GM23338 (cell line): ENCODE measurements at regions not wholly inside any gene's neighbourhood (a gene's known extent, or its start where the extent isn't known, plus 50 kb on each side); places are given as distances from the start of the nearest gene placed in this dataset.

Experiments
- ATAC-seq: fragments of 200-7000 bp; cut with Tn5 transposase; 3 replicates; pipeline ENCODE4 v1.9.1; 2020
- DNase-seq: peaks from one replicate; pipeline ENCODE4 v3.0.0-alpha.2; 2015; ENCODE audit warnings: low spot score
- H2AFZ ChIP-seq: fragments of 200-600 bp; sonication (generic); 2 replicates; pipeline ENCODE4 v1.8.0; 2016; ENCODE audit warnings: antibody characterized with exemption, mild to moderate bottlenecking, moderate library complexity
- H3F3A ChIP-seq: fragments of 200-600 bp; sonication (generic); replicated peaks from 2 replicates; pipeline ENCODE4 v1.8.0; 2017; ENCODE audit warnings: antibody characterized with exemption, mixed run types, low read depth
- H3K27ac ChIP-seq: fragments of 200-600 bp; sonication (generic); 2 replicates; pipeline ENCODE4 v1.6.1; 2016; ENCODE audit warnings: low read depth
- H3K27me3 ChIP-seq: fragments of 200-600 bp; sonication (generic); 2 replicates; pipeline ENCODE4 v1.8.0; 2016; ENCODE audit warnings: mild to moderate bottlenecking, mixed run types, moderate library complexity; ENCODE audit not compliant: insufficient read depth
- H3K36me3 ChIP-seq: fragments of 200-600 bp; sonication (generic); 2 replicates; pipeline ENCODE4 v1.8.0; 2016; ENCODE audit warnings: mild to moderate bottlenecking; ENCODE audit not compliant: insufficient read depth
- H3K4me1 ChIP-seq: fragments of 200-600 bp; sonication (generic); 2 replicates; pipeline ENCODE4 v1.8.0; 2016; ENCODE audit warnings: mild to moderate bottlenecking, moderate library complexity; ENCODE audit not compliant: insufficient read depth
- H3K4me2 ChIP-seq: fragments of 200-600 bp; sonication (generic); 2 replicates; pipeline ENCODE4 v1.7.1; 2017; ENCODE audit warnings: mixed run types
- H3K4me3 ChIP-seq: fragments of 200-600 bp; sonication (generic); 2 replicates; pipeline ENCODE4 v1.6.1; 2016; ENCODE audit warnings: mixed run types
- H3K79me2 ChIP-seq: fragments of 200-600 bp; sonication (generic); replicated peaks from 2 replicates; pipeline ENCODE4 v1.8.0; 2017; ENCODE audit warnings: mild to moderate bottlenecking; ENCODE audit not compliant: insufficient read depth
- H3K9me2 ChIP-seq: fragments of 200-600 bp; sonication (generic); 2 replicates; pipeline ENCODE4 v1.8.0; 2017; ENCODE audit not compliant: insufficient read depth
- H4K20me1 ChIP-seq: fragments of 200-600 bp; sonication (generic); replicated peaks from 2 replicates; pipeline ENCODE4 v1.8.0; 2017; ENCODE audit warnings: mild to moderate bottlenecking; ENCODE audit not compliant: insufficient read depth
- H3K27ac Mint-ChIP-seq: 2 replicates; pipeline ENCODE4 v1.8.0; 2020; ENCODE audit warnings: inconsistent platforms, mild to moderate bottlenecking, moderate library complexity, mixed read lengths
- H3K27me3 Mint-ChIP-seq: 3 replicates; pipeline ENCODE4 v1.8.0; 2022; ENCODE audit warnings: low read depth, mild to moderate bottlenecking, moderate library complexity, mixed read lengths, inconsistent platforms; ENCODE audit not compliant: insufficient read depth, poor library complexity
- H3K36me3 Mint-ChIP-seq: 3 replicates; pipeline ENCODE4 v1.8.0; 2021; ENCODE audit warnings: low read depth, mild to moderate bottlenecking, inconsistent platforms, moderate library complexity, mixed read lengths
- H3K4me1 Mint-ChIP-seq: 3 replicates; pipeline ENCODE4 v1.8.0; 2020; ENCODE audit warnings: mild to moderate bottlenecking, inconsistent platforms, mixed read lengths
- H3K4me3 Mint-ChIP-seq: 3 replicates; pipeline ENCODE4 v1.8.0; 2021; ENCODE audit warnings: moderate library complexity, mild to moderate bottlenecking, inconsistent platforms, mixed read lengths
- H3K9me3 Mint-ChIP-seq: 3 replicates; pipeline ENCODE4 v1.8.0; 2020; ENCODE audit warnings: moderate library complexity, mild to moderate bottlenecking, inconsistent platforms, mixed read lengths
- CREB1 ChIP-seq: fragments of 250-450 bp; sonication (Bioruptor Pico); IDR thresholded peaks from 2 replicates; pipeline ENCODE4 v1.5.0; 2020; ENCODE audit warnings: low read depth, mild to moderate bottlenecking, moderate library complexity
- EZH2 ChIP-seq: fragments of 200-600 bp; sonication (generic); IDR thresholded peaks from one replicate; pipeline ENCODE4 v1.8.0; 2017; ENCODE audit warnings: antibody characterized with exemption, mild to moderate bottlenecking, low read depth; ENCODE audit not compliant: unreplicated experiment
- EZH2phosphoT487 ChIP-seq: fragments of 200-600 bp; sonication (generic); IDR thresholded peaks from one replicate; pipeline ENCODE4 v1.8.1; 2018; ENCODE audit warnings: antibody characterized with exemption; ENCODE audit not compliant: unreplicated experiment
- JUNB ChIP-seq: IDR thresholded peaks from one replicate; pipeline ENCODE4 v1.6.1; 2016; ENCODE audit warnings: antibody characterized with exemption; ENCODE audit not compliant: unreplicated experiment
- NANOG ChIP-seq: IDR thresholded peaks from 2 replicates; pipeline ENCODE4 v1.6.1; 2016; ENCODE audit warnings: antibody characterized with exemption, borderline replicate concordance
- POLR2AphosphoS5 ChIP-seq: IDR thresholded peaks from 2 replicates; pipeline ENCODE4 v1.6.1; 2016; ENCODE audit warnings: antibody characterized with exemption, low read depth
- STAT1 ChIP-seq: IDR thresholded peaks from one replicate; pipeline ENCODE4 v1.6.1; 2016; ENCODE audit warnings: antibody characterized with exemption; ENCODE audit not compliant: unreplicated experiment
- ZNF114 ChIP-seq: fragments of 250-450 bp; sonication (Bioruptor Pico); IDR thresholded peaks from 2 replicates; pipeline ENCODE4 v1.5.0; 2020; ENCODE audit warnings: mild to moderate bottlenecking, moderate library complexity
- ZNF331 ChIP-seq: fragments of 250-450 bp; sonication (Bioruptor Pico); IDR thresholded peaks from 2 replicates; pipeline ENCODE4 v1.5.0; 2020; ENCODE audit warnings: low read depth, mild to moderate bottlenecking, moderate library complexity
- TF ChIP-seq, protein P1 (sequence below), 2 experiments: fragments of 200-600 bp in 1 of 2; sonication (generic) in 1 of 2; conservative IDR thresholded peaks; 2 replicates each; pipeline versions ENCODE4 v1.5.1 to v1.6.1; 2016 to 2017; ENCODE audit warnings: antibody characterized with exemption in 2 of 2, low read depth in 2 of 2, mild to moderate bottlenecking in 2 of 2, moderate library complexity in 1 of 2
- TF ChIP-seq, protein P2 (sequence below): IDR thresholded peaks from one replicate; pipeline ENCODE4 v1.6.1; 2018; ENCODE audit warnings: antibody characterized with exemption; ENCODE audit not compliant: unreplicated experiment
- TF ChIP-seq, protein P3 (sequence below): IDR thresholded peaks from 2 replicates; pipeline ENCODE4 v1.6.1; 2016; ENCODE audit warnings: antibody characterized with exemption
- TF ChIP-seq, protein P4 (sequence below): fragments of 250-450 bp; sonication (Bioruptor Pico); IDR thresholded peaks from 2 replicates; pipeline ENCODE4 v1.5.0; 2020; ENCODE audit warnings: mild to moderate bottlenecking, moderate library complexity

DNA sequence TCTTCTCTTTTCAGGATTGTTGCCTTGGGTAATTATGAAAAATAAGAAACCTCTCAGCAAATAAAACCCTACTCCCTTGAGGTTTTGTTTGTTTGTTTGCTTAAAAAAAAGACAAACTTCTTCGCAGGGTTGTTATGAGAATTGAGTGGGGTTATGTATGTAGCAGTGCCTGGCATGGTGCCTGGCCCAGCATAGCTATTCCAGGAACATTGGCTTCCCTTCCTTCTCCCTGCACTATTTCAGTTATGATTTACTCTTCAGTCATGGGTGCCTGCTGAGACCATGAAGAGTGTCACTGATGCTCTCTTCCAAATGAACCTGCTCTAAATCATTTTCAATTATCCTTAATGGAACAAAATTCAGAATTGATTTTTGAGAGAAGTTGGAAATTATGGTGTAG lies 283.5 kb upstream of the ROPN1 start:
- H3K36me3 Mint-ChIP-seq: no peaks in the 10 kb centered on the region
- Histone ChIP-seq H3K79me2 (no peaks in the 10 kb centered on the region), H3K4me2 (no peak overlapping the region), H3K4me1 (no peaks in the 10 kb centered on the region), H3F3A (no peaks in the 10 kb centered on the region), H3K4me3 (no peak overlapping the region), H3K27ac (no peak overlapping the region), H3K9me2 (peaks cover 6% of the 10 kb centered on the region), H3K27me3 (no peaks in the 10 kb centered on the region), H2AFZ (no peak overlapping the region), H4K20me1 (no peaks in the 10 kb centered on the region), H3K36me3 (no peaks in the 10 kb centered on the region)
- DNase-seq: no peak
- no peak overlapping the region for H3K4me3 Mint-ChIP-seq
- no peaks in the 10 kb centered on the region for H3K9me3 Mint-ChIP-seq
- peaks cover 2% of the 10 kb centered on the region; the same call in 2 of the 3 replicates for H3K4me1 Mint-ChIP-seq
- H3K27ac Mint-ChIP-seq: no peak overlapping the region
- H3K27me3 Mint-ChIP-seq: peaks cover 2% of the 10 kb centered on the region
- TF ChIP-seq, protein P1, sequence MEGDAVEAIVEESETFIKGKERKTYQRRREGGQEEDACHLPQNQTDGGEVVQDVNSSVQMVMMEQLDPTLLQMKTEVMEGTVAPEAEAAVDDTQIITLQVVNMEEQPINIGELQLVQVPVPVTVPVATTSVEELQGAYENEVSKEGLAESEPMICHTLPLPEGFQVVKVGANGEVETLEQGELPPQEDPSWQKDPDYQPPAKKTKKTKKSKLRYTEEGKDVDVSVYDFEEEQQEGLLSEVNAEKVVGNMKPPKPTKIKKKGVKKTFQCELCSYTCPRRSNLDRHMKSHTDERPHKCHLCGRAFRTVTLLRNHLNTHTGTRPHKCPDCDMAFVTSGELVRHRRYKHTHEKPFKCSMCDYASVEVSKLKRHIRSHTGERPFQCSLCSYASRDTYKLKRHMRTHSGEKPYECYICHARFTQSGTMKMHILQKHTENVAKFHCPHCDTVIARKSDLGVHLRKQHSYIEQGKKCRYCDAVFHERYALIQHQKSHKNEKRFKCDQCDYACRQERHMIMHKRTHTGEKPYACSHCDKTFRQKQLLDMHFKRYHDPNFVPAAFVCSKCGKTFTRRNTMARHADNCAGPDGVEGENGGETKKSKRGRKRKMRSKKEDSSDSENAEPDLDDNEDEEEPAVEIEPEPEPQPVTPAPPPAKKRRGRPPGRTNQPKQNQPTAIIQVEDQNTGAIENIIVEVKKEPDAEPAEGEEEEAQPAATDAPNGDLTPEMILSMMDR (conservative IDR thresholded peaks at IDR 0.05; ENCODE audit: low read depth in 2 of 2): no peak
- no peak for TF ChIP-seq JUNB
- TF ChIP-seq, protein P2, sequence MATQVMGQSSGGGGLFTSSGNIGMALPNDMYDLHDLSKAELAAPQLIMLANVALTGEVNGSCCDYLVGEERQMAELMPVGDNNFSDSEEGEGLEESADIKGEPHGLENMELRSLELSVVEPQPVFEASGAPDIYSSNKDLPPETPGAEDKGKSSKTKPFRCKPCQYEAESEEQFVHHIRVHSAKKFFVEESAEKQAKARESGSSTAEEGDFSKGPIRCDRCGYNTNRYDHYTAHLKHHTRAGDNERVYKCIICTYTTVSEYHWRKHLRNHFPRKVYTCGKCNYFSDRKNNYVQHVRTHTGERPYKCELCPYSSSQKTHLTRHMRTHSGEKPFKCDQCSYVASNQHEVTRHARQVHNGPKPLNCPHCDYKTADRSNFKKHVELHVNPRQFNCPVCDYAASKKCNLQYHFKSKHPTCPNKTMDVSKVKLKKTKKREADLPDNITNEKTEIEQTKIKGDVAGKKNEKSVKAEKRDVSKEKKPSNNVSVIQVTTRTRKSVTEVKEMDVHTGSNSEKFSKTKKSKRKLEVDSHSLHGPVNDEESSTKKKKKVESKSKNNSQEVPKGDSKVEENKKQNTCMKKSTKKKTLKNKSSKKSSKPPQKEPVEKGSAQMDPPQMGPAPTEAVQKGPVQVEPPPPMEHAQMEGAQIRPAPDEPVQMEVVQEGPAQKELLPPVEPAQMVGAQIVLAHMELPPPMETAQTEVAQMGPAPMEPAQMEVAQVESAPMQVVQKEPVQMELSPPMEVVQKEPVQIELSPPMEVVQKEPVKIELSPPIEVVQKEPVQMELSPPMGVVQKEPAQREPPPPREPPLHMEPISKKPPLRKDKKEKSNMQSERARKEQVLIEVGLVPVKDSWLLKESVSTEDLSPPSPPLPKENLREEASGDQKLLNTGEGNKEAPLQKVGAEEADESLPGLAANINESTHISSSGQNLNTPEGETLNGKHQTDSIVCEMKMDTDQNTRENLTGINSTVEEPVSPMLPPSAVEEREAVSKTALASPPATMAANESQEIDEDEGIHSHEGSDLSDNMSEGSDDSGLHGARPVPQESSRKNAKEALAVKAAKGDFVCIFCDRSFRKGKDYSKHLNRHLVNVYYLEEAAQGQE: no peak
- TF ChIP-seq, protein P3, sequence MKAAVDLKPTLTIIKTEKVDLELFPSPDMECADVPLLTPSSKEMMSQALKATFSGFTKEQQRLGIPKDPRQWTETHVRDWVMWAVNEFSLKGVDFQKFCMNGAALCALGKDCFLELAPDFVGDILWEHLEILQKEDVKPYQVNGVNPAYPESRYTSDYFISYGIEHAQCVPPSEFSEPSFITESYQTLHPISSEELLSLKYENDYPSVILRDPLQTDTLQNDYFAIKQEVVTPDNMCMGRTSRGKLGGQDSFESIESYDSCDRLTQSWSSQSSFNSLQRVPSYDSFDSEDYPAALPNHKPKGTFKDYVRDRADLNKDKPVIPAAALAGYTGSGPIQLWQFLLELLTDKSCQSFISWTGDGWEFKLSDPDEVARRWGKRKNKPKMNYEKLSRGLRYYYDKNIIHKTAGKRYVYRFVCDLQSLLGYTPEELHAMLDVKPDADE: no peak
- no peak for TF ChIP-seq STAT1
- no peak for TF ChIP-seq EZH2
- TF ChIP-seq ZNF114: no peak
- TF ChIP-seq ZNF331: no peak
- TF ChIP-seq, protein P4, sequence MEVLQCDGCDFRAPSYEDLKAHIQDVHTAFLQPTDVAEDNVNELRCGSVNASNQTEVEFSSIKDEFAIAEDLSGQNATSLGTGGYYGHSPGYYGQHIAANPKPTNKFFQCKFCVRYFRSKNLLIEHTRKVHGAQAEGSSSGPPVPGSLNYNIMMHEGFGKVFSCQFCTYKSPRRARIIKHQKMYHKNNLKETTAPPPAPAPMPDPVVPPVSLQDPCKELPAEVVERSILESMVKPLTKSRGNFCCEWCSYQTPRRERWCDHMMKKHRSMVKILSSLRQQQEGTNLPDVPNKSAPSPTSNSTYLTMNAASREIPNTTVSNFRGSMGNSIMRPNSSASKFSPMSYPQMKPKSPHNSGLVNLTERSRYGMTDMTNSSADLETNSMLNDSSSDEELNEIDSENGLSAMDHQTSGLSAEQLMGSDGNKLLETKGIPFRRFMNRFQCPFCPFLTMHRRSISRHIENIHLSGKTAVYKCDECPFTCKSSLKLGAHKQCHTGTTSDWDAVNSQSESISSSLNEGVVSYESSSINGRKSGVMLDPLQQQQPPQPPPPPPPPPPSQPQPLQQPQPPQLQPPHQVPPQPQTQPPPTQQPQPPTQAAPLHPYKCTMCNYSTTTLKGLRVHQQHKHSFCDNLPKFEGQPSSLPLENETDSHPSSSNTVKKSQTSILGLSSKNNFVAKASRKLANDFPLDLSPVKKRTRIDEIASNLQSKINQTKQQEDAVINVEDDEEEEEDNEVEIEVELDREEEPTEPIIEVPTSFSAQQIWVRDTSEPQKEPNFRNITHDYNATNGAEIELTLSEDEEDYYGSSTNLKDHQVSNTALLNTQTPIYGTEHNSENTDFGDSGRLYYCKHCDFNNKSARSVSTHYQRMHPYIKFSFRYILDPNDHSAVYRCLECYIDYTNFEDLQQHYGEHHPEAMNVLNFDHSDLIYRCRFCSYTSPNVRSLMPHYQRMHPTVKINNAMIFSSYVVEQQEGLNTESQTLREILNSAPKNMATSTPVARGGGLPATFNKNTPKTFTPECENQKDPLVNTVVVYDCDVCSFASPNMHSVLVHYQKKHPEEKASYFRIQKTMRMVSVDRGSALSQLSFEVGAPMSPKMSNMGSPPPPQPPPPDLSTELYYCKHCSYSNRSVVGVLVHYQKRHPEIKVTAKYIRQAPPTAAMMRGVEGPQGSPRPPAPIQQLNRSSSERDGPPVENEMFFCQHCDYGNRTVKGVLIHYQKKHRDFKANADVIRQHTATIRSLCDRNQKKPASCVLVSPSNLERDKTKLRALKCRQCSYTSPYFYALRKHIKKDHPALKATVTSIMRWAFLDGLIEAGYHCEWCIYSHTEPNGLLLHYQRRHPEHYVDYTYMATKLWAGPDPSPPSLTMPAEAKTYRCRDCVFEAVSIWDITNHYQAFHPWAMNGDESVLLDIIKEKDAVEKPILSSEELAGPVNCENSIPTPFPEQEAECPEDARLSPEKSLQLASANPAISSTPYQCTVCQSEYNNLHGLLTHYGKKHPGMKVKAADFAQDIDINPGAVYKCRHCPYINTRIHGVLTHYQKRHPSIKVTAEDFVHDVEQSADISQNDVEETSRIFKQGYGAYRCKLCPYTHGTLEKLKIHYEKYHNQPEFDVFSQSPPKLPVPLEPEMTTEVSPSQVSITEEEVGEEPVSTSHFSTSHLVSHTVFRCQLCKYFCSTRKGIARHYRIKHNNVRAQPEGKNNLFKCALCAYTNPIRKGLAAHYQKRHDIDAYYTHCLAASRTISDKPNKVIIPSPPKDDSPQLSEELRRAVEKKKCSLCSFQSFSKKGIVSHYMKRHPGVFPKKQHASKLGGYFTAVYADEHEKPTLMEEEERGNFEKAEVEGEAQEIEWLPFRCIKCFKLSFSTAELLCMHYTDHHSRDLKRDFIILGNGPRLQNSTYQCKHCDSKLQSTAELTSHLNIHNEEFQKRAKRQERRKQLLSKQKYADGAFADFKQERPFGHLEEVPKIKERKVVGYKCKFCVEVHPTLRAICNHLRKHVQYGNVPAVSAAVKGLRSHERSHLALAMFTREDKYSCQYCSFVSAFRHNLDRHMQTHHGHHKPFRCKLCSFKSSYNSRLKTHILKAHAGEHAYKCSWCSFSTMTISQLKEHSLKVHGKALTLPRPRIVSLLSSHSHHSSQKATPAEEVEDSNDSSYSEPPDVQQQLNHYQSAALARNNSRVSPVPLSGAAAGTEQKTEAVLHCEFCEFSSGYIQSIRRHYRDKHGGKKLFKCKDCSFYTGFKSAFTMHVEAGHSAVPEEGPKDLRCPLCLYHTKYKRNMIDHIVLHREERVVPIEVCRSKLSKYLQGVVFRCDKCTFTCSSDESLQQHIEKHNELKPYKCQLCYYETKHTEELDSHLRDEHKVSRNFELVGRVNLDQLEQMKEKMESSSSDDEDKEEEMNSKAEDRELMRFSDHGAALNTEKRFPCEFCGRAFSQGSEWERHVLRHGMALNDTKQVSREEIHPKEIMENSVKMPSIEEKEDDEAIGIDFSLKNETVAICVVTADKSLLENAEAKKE (CRISPR knock-in tag): no peak
- TF ChIP-seq POLR2AphosphoS5: no peak
- no peak for TF ChIP-seq CREB1 (CRISPR knock-in tag)
- TF ChIP-seq NANOG: no peak
- no peak for TF ChIP-seq EZH2phosphoT487
- no peak for ATAC-seq
